WTC11 (cell line): ENCODE measurements at regions not wholly inside any gene's neighbourhood (a gene's known extent, or its start where the extent isn't known, plus 50 kb on each side); places are given as distances from the start of the nearest gene placed in this dataset.

Source experiments
- FOXJ3 ChIP-seq: sonication (generic); formaldehyde crosslinking; IDR thresholded peaks from 2 replicates; pipeline ENCODE4 v1.9.0; 2021; ENCODE audit warnings: missing genetic modification reagents, mild to moderate bottlenecking, borderline replicate concordance
- KAT7 ChIP-seq: sonication (generic); formaldehyde crosslinking; IDR thresholded peaks from 2 replicates; pipeline ENCODE4 v1.8.1; 2023; ENCODE audit warnings: missing genetic modification reagents, mild to moderate bottlenecking, borderline replicate concordance
- PRRX2 ChIP-seq: fragments of 250-450 bp; sonication (Bioruptor Pico); IDR thresholded peaks from 2 replicates; pipeline ENCODE4 v1.8.0; 2021; ENCODE audit warnings: mild to moderate bottlenecking
- SP1 ChIP-seq: sonication (generic); formaldehyde crosslinking; conservative IDR thresholded peaks from 2 replicates; pipeline ENCODE4 v1.8.1; 2022; ENCODE audit warnings: missing genetic modification reagents
- TF ChIP-seq, protein P1 (sequence below): fragments of 200-600 bp; IDR thresholded peaks from 2 replicates; pipeline ENCODE4 v1.8.0; 2022; ENCODE audit warnings: antibody characterized with exemption
- TF ChIP-seq, protein P2 (sequence below): sonication (generic); formaldehyde crosslinking; IDR thresholded peaks from 2 replicates; pipeline ENCODE4 v1.8.0; 2022; ENCODE audit warnings: mild to moderate bottlenecking, missing genetic modification reagents
- TF ChIP-seq, protein P3 (sequence below): sonication (generic); formaldehyde crosslinking; IDR thresholded peaks from 2 replicates; pipeline ENCODE4 v1.8.0; 2022; ENCODE audit warnings: mild to moderate bottlenecking, missing genetic modification reagents
- TF ChIP-seq, protein P4 (sequence below): sonication (generic); formaldehyde crosslinking; IDR thresholded peaks from 2 replicates; pipeline ENCODE4 v1.8.0; 2023; ENCODE audit warnings: mild to moderate bottlenecking, missing genetic modification reagents
- TF ChIP-seq, protein P5 (sequence below): sonication (generic); formaldehyde crosslinking; IDR thresholded peaks from 2 replicates; pipeline ENCODE4 v1.8.0; 2022; ENCODE audit warnings: mild to moderate bottlenecking, missing genetic modification reagents
- TF ChIP-seq, protein P6 (sequence below): fragments of 250-450 bp; sonication (Bioruptor Pico); IDR thresholded peaks from 2 replicates; pipeline ENCODE4 v2.1.2; 2022; ENCODE audit warnings: mild to moderate bottlenecking, moderate library complexity
- TF ChIP-seq, protein P7 (sequence below): sonication (generic); formaldehyde crosslinking; IDR thresholded peaks from 2 replicates; pipeline ENCODE4 v1.8.1; 2022; ENCODE audit warnings: missing genetic modification reagents, borderline replicate concordance
- TF ChIP-seq, protein P8 (sequence below): sonication (generic); formaldehyde crosslinking; IDR thresholded peaks from 2 replicates; pipeline ENCODE4 v1.8.0; 2023; ENCODE audit warnings: missing genetic modification reagents

DNA sequence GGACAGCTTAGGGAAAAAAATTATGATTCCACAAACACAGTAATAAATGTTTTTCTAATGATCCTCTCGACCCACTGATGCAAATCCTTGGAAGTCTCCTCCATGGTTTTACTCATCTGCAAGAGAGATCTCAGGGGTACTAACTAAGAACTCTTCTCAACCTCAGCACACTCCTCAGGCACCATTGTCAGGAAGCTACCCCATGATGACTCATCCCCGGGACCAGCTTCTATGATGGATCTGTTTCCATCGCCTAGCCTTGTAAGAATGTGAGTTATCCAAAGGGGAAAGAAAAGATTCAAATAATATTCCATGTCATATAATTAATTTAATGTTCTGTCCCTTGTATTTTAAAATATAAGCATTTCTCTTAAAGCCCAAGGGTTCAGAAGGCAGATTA is 816.1 kb upstream of the IGFBP7 start:
- no peak for TF ChIP-seq SP1
- TF ChIP-seq, protein P1, sequence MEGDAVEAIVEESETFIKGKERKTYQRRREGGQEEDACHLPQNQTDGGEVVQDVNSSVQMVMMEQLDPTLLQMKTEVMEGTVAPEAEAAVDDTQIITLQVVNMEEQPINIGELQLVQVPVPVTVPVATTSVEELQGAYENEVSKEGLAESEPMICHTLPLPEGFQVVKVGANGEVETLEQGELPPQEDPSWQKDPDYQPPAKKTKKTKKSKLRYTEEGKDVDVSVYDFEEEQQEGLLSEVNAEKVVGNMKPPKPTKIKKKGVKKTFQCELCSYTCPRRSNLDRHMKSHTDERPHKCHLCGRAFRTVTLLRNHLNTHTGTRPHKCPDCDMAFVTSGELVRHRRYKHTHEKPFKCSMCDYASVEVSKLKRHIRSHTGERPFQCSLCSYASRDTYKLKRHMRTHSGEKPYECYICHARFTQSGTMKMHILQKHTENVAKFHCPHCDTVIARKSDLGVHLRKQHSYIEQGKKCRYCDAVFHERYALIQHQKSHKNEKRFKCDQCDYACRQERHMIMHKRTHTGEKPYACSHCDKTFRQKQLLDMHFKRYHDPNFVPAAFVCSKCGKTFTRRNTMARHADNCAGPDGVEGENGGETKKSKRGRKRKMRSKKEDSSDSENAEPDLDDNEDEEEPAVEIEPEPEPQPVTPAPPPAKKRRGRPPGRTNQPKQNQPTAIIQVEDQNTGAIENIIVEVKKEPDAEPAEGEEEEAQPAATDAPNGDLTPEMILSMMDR = no peak
- TF ChIP-seq, protein P2, sequence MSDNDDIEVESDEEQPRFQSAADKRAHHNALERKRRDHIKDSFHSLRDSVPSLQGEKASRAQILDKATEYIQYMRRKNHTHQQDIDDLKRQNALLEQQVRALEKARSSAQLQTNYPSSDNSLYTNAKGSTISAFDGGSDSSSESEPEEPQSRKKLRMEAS (CRISPR knock-in tag) = no peak
- TF ChIP-seq, protein P3, sequence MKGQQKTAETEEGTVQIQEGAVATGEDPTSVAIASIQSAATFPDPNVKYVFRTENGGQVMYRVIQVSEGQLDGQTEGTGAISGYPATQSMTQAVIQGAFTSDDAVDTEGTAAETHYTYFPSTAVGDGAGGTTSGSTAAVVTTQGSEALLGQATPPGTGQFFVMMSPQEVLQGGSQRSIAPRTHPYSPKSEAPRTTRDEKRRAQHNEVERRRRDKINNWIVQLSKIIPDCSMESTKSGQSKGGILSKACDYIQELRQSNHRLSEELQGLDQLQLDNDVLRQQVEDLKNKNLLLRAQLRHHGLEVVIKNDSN (CRISPR knock-in tag) = no peak
- TF ChIP-seq PRRX2 = no peak
- TF ChIP-seq, protein P4, sequence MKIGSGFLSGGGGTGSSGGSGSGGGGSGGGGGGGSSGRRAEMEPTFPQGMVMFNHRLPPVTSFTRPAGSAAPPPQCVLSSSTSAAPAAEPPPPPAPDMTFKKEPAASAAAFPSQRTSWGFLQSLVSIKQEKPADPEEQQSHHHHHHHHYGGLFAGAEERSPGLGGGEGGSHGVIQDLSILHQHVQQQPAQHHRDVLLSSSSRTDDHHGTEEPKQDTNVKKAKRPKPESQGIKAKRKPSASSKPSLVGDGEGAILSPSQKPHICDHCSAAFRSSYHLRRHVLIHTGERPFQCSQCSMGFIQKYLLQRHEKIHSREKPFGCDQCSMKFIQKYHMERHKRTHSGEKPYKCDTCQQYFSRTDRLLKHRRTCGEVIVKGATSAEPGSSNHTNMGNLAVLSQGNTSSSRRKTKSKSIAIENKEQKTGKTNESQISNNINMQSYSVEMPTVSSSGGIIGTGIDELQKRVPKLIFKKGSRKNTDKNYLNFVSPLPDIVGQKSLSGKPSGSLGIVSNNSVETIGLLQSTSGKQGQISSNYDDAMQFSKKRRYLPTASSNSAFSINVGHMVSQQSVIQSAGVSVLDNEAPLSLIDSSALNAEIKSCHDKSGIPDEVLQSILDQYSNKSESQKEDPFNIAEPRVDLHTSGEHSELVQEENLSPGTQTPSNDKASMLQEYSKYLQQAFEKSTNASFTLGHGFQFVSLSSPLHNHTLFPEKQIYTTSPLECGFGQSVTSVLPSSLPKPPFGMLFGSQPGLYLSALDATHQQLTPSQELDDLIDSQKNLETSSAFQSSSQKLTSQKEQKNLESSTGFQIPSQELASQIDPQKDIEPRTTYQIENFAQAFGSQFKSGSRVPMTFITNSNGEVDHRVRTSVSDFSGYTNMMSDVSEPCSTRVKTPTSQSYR = no peak
- no peak for TF ChIP-seq FOXJ3 (CRISPR knock-in tag)
- TF ChIP-seq, protein P5, sequence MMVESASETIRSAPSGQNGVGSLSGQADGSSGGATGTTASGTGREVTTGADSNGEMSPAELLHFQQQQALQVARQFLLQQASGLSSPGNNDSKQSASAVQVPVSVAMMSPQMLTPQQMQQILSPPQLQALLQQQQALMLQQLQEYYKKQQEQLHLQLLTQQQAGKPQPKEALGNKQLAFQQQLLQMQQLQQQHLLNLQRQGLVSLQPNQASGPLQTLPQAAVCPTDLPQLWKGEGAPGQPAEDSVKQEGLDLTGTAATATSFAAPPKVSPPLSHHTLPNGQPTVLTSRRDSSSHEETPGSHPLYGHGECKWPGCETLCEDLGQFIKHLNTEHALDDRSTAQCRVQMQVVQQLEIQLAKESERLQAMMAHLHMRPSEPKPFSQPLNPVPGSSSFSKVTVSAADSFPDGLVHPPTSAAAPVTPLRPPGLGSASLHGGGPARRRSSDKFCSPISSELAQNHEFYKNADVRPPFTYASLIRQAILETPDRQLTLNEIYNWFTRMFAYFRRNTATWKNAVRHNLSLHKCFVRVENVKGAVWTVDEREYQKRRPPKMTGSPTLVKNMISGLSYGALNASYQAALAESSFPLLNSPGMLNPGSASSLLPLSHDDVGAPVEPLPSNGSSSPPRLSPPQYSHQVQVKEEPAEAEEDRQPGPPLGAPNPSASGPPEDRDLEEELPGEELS (CRISPR knock-in tag) = no peak
- TF ChIP-seq KAT7 (CRISPR knock-in tag) = no peak
- TF ChIP-seq, protein P6, sequence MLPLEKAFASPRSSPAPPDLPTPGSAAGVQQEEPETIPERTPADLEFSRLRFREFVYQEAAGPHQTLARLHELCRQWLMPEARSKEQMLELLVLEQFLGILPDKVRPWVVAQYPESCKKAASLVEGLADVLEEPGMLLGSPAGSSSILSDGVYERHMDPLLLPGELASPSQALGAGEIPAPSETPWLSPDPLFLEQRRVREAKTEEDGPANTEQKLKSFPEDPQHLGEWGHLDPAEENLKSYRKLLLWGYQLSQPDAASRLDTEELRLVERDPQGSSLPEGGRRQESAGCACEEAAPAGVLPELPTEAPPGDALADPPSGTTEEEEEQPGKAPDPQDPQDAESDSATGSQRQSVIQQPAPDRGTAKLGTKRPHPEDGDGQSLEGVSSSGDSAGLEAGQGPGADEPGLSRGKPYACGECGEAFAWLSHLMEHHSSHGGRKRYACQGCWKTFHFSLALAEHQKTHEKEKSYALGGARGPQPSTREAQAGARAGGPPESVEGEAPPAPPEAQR = no peak
- TF ChIP-seq, protein P7, sequence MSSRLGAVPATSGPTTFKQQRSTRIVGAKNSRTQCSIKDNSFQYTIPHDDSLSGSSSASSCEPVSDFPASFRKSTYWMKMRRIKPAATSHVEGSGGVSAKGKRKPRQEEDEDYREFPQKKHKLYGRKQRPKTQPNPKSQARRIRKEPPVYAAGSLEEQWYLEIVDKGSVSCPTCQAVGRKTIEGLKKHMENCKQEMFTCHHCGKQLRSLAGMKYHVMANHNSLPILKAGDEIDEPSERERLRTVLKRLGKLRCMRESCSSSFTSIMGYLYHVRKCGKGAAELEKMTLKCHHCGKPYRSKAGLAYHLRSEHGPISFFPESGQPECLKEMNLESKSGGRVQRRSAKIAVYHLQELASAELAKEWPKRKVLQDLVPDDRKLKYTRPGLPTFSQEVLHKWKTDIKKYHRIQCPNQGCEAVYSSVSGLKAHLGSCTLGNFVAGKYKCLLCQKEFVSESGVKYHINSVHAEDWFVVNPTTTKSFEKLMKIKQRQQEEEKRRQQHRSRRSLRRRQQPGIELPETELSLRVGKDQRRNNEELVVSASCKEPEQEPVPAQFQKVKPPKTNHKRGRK (CRISPR knock-in tag) = no peak
- TF ChIP-seq, protein P8, sequence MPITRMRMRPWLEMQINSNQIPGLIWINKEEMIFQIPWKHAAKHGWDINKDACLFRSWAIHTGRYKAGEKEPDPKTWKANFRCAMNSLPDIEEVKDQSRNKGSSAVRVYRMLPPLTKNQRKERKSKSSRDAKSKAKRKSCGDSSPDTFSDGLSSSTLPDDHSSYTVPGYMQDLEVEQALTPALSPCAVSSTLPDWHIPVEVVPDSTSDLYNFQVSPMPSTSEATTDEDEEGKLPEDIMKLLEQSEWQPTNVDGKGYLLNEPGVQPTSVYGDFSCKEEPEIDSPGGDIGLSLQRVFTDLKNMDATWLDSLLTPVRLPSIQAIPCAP (CRISPR knock-in tag) = no peak
